SK-N-SH (cell line): ENCODE measurements at regions not wholly inside any gene's neighbourhood (a gene's known extent, or its start where the extent isn't known, plus 50 kb on each side); places are given as distances from the start of the nearest gene placed in this dataset.

Source experiments
- CTCF ChIA-PET: fragments of 300-600, 350-600 bp; formaldehyde crosslinking; extraction: SDS; loops from one replicate; lab custom pipeline; 2021; lab: Yijun Ruan, JAX
- POLR2A ChIA-PET: fragments of 350-600 bp; sonication (Branson Sonifier 250); formaldehyde crosslinking; extraction: SDS; loops from one replicate; lab custom pipeline; 2020; ENCODE audit warnings: antibody characterized with exemption, inconsistent platforms; lab: Yijun Ruan, JAX
- DNase-seq: peaks from one replicate; pipeline ENCODE4 v3.0.0; 2012
- H2AFZ ChIP-seq: fragments of 200-600 bp; sonication (generic); 2 replicates; pipeline ENCODE4 v1.8.1; 2016; ENCODE audit warnings: antibody characterized with exemption, mild to moderate bottlenecking, low read depth
- H3F3A ChIP-seq: fragments of 200-600 bp; sonication (generic); replicated peaks from 2 replicates; pipeline ENCODE3; 2016; ENCODE audit warnings: antibody characterized with exemption, mild to moderate bottlenecking; ENCODE audit not compliant: insufficient read depth
- H3K27ac ChIP-seq, 2 experiments: fragments of 200-500 bp in 1 of 2; fragments of 200-600 bp in 1 of 2; sonication (Bioruptor generic) in 1 of 2; sonication (generic), shearing (Covaris generic) in 1 of 2; 2 replicates each; pipeline versions ENCODE4 v1.5.1 to v1.6.1; 2014 to 2016; ENCODE audit warnings: low read depth in 2 of 2, inconsistent platforms in 1 of 2, low read length in 1 of 2, mild to moderate bottlenecking in 1 of 2, mixed read lengths in 1 of 2
- H3K27me3 ChIP-seq: fragments of 200-600 bp; sonication (generic), shearing (Covaris generic); 2 replicates; pipeline ENCODE4 v1.6.1; 2016; ENCODE audit warnings: mixed run types; ENCODE audit not compliant: insufficient read depth
- H3K36me3 ChIP-seq, 2 experiments: fragments of 200-500 bp in 1 of 2; fragments of 200-600 bp in 1 of 2; sonication (Bioruptor generic) in 1 of 2; sonication (generic) in 1 of 2; replicated peaks in 1 of 2; 2 replicates each; pipeline versions ENCODE3 to v1.5.1; 2014 to 2016; ENCODE audit warnings: low read length in 1 of 2, mild to moderate bottlenecking in 1 of 2; ENCODE audit not compliant: insufficient read depth in 2 of 2, control insufficient read depth in 1 of 2
- H3K4me1 ChIP-seq, 2 experiments: fragments of 200-500 bp in 1 of 2; fragments of 200-600 bp in 1 of 2; sonication (Bioruptor generic) in 1 of 2; sonication (generic), shearing (Covaris generic) in 1 of 2; 2 replicates each; pipeline versions ENCODE4 v1.5.1 to v1.6.1; 2014 to 2016; ENCODE audit warnings: low read depth in 1 of 2, low read length in 1 of 2, mixed run types in 1 of 2; ENCODE audit not compliant: insufficient read depth in 2 of 2, control insufficient read depth in 1 of 2
- H3K4me2 ChIP-seq: fragments of 200-600 bp; sonication (generic), shearing (Covaris generic); 2 replicates; pipeline ENCODE4 v1.6.1; 2017; ENCODE audit warnings: mixed run types
- H3K4me3 ChIP-seq, 2 experiments: fragments of 200-500 bp in 1 of 2; fragments of 200-600 bp in 1 of 2; sonication (Bioruptor generic) in 1 of 2; sonication (generic), shearing (Covaris generic) in 1 of 2; 2 replicates each; pipeline versions ENCODE4 v1.5.1 to v1.8.1; 2014 to 2016; ENCODE audit warnings: low read depth in 2 of 2, inconsistent platforms in 1 of 2, low read length in 1 of 2, mild to moderate bottlenecking in 1 of 2, mixed read lengths in 1 of 2, moderate library complexity in 1 of 2
- H3K79me2 ChIP-seq: fragments of 200-600 bp; sonication (generic); 2 replicates; pipeline ENCODE4 v1.8.1; 2017; ENCODE audit warnings: mild to moderate bottlenecking; ENCODE audit not compliant: insufficient read depth
- H3K9ac ChIP-seq: fragments of 200-600 bp; sonication (generic); 2 replicates; pipeline ENCODE4 v1.6.1; 2017; ENCODE audit warnings: mixed run types
- H3K9me2 ChIP-seq: fragments of 200-600 bp; sonication (generic); 2 replicates; pipeline ENCODE4 v1.6.1; 2017; ENCODE audit warnings: mixed run types
- H3K9me3 ChIP-seq: fragments of 200-600 bp; sonication (generic); 2 replicates; pipeline ENCODE4 v1.6.1; 2017; ENCODE audit warnings: mixed run types, mild to moderate bottlenecking, moderate library complexity
- H4K20me1 ChIP-seq: fragments of 200-600 bp; sonication (generic); 2 replicates; pipeline ENCODE4 v1.6.1; 2017; ENCODE audit warnings: mild to moderate bottlenecking, mixed run types; ENCODE audit not compliant: insufficient read depth
- CHD2 ChIP-seq: fragments of 150-350 bp; IDR thresholded peaks from 2 replicates; pipeline ENCODE4 v1.6.1; 2018; ENCODE audit warnings: low read length; ENCODE audit not compliant: partially characterized antibody
- ELF1 ChIP-seq: IDR thresholded peaks from 2 replicates; pipeline ENCODE4 v1.4.0; 2012
- EZH2phosphoT487 ChIP-seq: fragments of 200-600 bp; sonication (generic); IDR thresholded peaks from 2 replicates; pipeline ENCODE4 v1.6.1; 2017; ENCODE audit warnings: low read depth, mixed run types, mild to moderate bottlenecking, antibody characterized with exemption, moderate library complexity, borderline replicate concordance
- FOXJ3 ChIP-seq: sonication (generic); formaldehyde crosslinking; IDR thresholded peaks from 2 replicates; pipeline ENCODE4 v1.5.1; 2020; ENCODE audit warnings: mild to moderate bottlenecking, missing genetic modification reagents
- GATA2 ChIP-seq: sonication (generic); formaldehyde crosslinking; IDR thresholded peaks from 2 replicates; pipeline ENCODE4 v1.5.0; 2020; ENCODE audit warnings: mild to moderate bottlenecking, missing genetic modification reagents
- MXI1 ChIP-seq: IDR thresholded peaks from 2 replicates; pipeline ENCODE4 v1.6.1; 2012; ENCODE audit warnings: mild to moderate bottlenecking, low read depth, low read length, improper control_type of control experiment
- NFIC ChIP-seq: IDR thresholded peaks from 2 replicates; pipeline ENCODE4 v1.4.0; 2012; ENCODE audit warnings: borderline replicate concordance
- NRF1 ChIP-seq: IDR thresholded peaks from 2 replicates; pipeline ENCODE4 v1.6.1; 2012; ENCODE audit warnings: low read depth, mild to moderate bottlenecking, low read length
- POLR2AphosphoS5 ChIP-seq: IDR thresholded peaks from 2 replicates; pipeline ENCODE4 v1.6.1; 2012; ENCODE audit warnings: low read depth, low read length
- RCOR1 ChIP-seq: fragments of 150-350 bp; IDR thresholded peaks from 2 replicates; pipeline ENCODE4 v1.6.1; 2017; ENCODE audit warnings: antibody characterized with exemption, low read length
- RFX5 ChIP-seq: IDR thresholded peaks from 2 replicates; pipeline ENCODE4 v1.6.1; 2012; ENCODE audit warnings: mild to moderate bottlenecking, improper control_type of control experiment, low read length
- SIN3A ChIP-seq: IDR thresholded peaks from 2 replicates; pipeline ENCODE4 v1.6.1; 2012; ENCODE audit warnings: low read depth, mild to moderate bottlenecking, low read length, moderate library complexity, borderline replicate concordance
- SMC3 ChIP-seq: IDR thresholded peaks from 2 replicates; pipeline ENCODE4 v1.6.1; 2012; ENCODE audit warnings: low read depth, low read length, improper control_type of control experiment
- TCF12 ChIP-seq: IDR thresholded peaks from 2 replicates; pipeline ENCODE4 v1.4.0; 2012
- YY1 ChIP-seq: IDR thresholded peaks from 2 replicates; pipeline ENCODE4 v1.4.0; 2012; ENCODE audit warnings: low read depth, mild to moderate bottlenecking
- ZBTB33 ChIP-seq: IDR thresholded peaks from 2 replicates; pipeline ENCODE4 v1.4.0; 2012; ENCODE audit warnings: low read depth, borderline replicate concordance
- WGBS: methylation state at CpG from one replicate; pipeline ENCODE4 v1.1.6; 2017; ENCODE audit warnings: low lambda C conversion rate; 5-methylcytosine and 5-hydroxymethylcytosine counted together
- TF ChIP-seq, protein P1 (sequence below): fragments of 150-350 bp; IDR thresholded peaks from 2 replicates; pipeline ENCODE4 v1.6.1; 2017; ENCODE audit warnings: antibody characterized with exemption, low read length, low read depth, borderline replicate concordance
- TF ChIP-seq, protein P2 (sequence below): fragments of 150-350 bp; IDR thresholded peaks from 2 replicates; pipeline ENCODE4 v1.6.1; 2016; ENCODE audit warnings: mild to moderate bottlenecking, low read depth, low read length

GRCh38 chr22:47446331-47446730, 683.9 kb downstream of the TBC1D22A start:
- H4K20me1 ChIP-seq: no peaks in the 10 kb centered on the region
- H3K9ac ChIP-seq: no peak overlapping the region
- no peaks in the 10 kb centered on the region for H3F3A ChIP-seq
- no peaks in the 10 kb centered on the region for H3K27me3 ChIP-seq
- no peaks in the 10 kb centered on the region for H3K9me3 ChIP-seq
- no peak overlapping the region for H2AFZ ChIP-seq
- no peak overlapping the region for H3K27ac ChIP-seq
- H3K4me2 ChIP-seq: no peak overlapping the region
- no peaks in the 10 kb centered on the region for H3K9me2 ChIP-seq
- no peak for TF ChIP-seq ELF1
- no peak for TF ChIP-seq RFX5
- no peak for TF ChIP-seq TCF12
- no peak for TF ChIP-seq EZH2phosphoT487
- no peak for TF ChIP-seq SIN3A
- no peak for TF ChIP-seq YY1
- TF ChIP-seq, protein P1, sequence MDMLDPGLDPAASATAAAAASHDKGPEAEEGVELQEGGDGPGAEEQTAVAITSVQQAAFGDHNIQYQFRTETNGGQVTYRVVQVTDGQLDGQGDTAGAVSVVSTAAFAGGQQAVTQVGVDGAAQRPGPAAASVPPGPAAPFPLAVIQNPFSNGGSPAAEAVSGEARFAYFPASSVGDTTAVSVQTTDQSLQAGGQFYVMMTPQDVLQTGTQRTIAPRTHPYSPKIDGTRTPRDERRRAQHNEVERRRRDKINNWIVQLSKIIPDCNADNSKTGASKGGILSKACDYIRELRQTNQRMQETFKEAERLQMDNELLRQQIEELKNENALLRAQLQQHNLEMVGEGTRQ: no peak
- TF ChIP-seq SMC3: no peak
- TF ChIP-seq ZBTB33: no peak
- TF ChIP-seq GATA2 (CRISPR knock-in tag): no peak
- TF ChIP-seq, protein P2, sequence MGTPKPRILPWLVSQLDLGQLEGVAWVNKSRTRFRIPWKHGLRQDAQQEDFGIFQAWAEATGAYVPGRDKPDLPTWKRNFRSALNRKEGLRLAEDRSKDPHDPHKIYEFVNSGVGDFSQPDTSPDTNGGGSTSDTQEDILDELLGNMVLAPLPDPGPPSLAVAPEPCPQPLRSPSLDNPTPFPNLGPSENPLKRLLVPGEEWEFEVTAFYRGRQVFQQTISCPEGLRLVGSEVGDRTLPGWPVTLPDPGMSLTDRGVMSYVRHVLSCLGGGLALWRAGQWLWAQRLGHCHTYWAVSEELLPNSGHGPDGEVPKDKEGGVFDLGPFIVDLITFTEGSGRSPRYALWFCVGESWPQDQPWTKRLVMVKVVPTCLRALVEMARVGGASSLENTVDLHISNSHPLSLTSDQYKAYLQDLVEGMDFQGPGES: no peak
- no peaks in the 10 kb centered on the region for H3K79me2 ChIP-seq
- CTCF ChIA-PET: no interaction called here
- POLR2A ChIA-PET: no interaction called here
- WGBS: 24% methylated on average over 8 of the region's 8 CpGs
- no peak overlapping the region for H3K4me3 ChIP-seq
- no peak for DNase-seq
- H3K36me3 ChIP-seq: no peaks in the 10 kb centered on the region
- peaks cover 0 to 11% of the 10 kb centered on the region in 2 experiments; a peak in 1 of 4 replicates for H3K4me1 ChIP-seq

- no peak overlapping the region for H3K9ac ChIP-seq
- POLR2A ChIA-PET: no interaction called here
- H3K9me3 ChIP-seq: no peaks in the 10 kb centered on the region
Measured at GRCh38 chr22:47445716-47446290, 683.4 kb downstream of the TBC1D22A start.

More at GRCh38 chr22:47445716-47446290, 683.4 kb downstream of the TBC1D22A start:
- Histone ChIP-seq H3K27ac (no peak overlapping the region), H3K4me2 (no peak overlapping the region), H3K9me2 (no peaks in the 10 kb centered on the region), H3K4me1 (peaks cover 0 to 6% of the 10 kb centered on the region in 2 experiments; a peak in 1 of 4 replicates)
- CTCF ChIA-PET: no interaction called here
- no peak for TF ChIP-seq FOXJ3 (CRISPR knock-in tag)
- TF ChIP-seq RCOR1: no peak
- no peak for TF ChIP-seq TCF12
- no peak for TF ChIP-seq ZBTB33
- TF ChIP-seq NFIC: no peak
- TF ChIP-seq MXI1: no peak
- no peak for TF ChIP-seq SMC3
- no peak for TF ChIP-seq CHD2
- TF ChIP-seq NRF1: no peak
- TF ChIP-seq POLR2AphosphoS5: no peak
- TF ChIP-seq, all 33 proteins: peak for 0
- H3K79me2 ChIP-seq: no peaks in the 10 kb centered on the region
- DNase-seq: no peak
- H3K36me3 ChIP-seq: no peaks in the 10 kb centered on the region
- no peak overlapping the region for H3K4me3 ChIP-seq
- no peak overlapping the region for H2AFZ ChIP-seq
- WGBS: 9% methylated on average over 7 of the region's 10 CpGs
- no peaks in the 10 kb centered on the region for H4K20me1 ChIP-seq
- no peaks in the 10 kb centered on the region for H3F3A ChIP-seq
- H3K27me3 ChIP-seq: no peaks in the 10 kb centered on the region
